Fibroblast of lung (primary cell): ENCODE measurements at regions not wholly inside any gene's neighbourhood (a gene's known extent, or its start where the extent isn't known, plus 50 kb on each side); places are given as distances from the start of the nearest gene placed in this dataset.
A peak's percentile ranks its signal among the peaks of the same experiment; 100 is the strongest.

Experiments used
- DNase-seq, 2 donors: peaks; one replicate each; pipeline versions ENCODE4 v3.0.0 to v3.0.0-alpha.2; 2010; ENCODE audit warnings: low read depth in 2 of 2
- H2AFZ ChIP-seq: 2 replicates; pipeline ENCODE4 v1.5.1; 2012; ENCODE audit warnings: low read length, control low read depth, inconsistent platforms
- H3K27ac ChIP-seq: 2 replicates; pipeline ENCODE4 v1.5.1; 2011; ENCODE audit warnings: low read length, control low read depth; ENCODE audit not compliant: insufficient read depth
- H3K27me3 ChIP-seq: 2 replicates; pipeline ENCODE4 v1.5.1; 2011; ENCODE audit warnings: mild to moderate bottlenecking, low read length; ENCODE audit not compliant: control insufficient read depth, insufficient read depth
- H3K36me3 ChIP-seq: 2 replicates; pipeline ENCODE4 v1.5.1; 2011; ENCODE audit warnings: low read length; ENCODE audit not compliant: control insufficient read depth, insufficient read depth
- H3K4me1 ChIP-seq: 2 replicates; pipeline ENCODE4 v1.5.1; 2011; ENCODE audit warnings: low read length; ENCODE audit not compliant: control insufficient read depth, insufficient read depth; ENCODE audit errors: extremely low read depth
- H3K4me2 ChIP-seq: 2 replicates; pipeline ENCODE4 v1.5.1; 2011; ENCODE audit warnings: low read length, control low read depth; ENCODE audit not compliant: insufficient read depth; ENCODE audit errors: extremely low read depth
- H3K4me3 ChIP-seq, 4 experiments: fragments of 200-600 bp in 1 of 4; sonication (generic) in 1 of 4; replicated peaks in 1 of 4; 2 replicates each; pipeline ENCODE4 v1.5.1; 2011 to 2016; ENCODE audit warnings: low read length in 4 of 4, low read depth in 3 of 4, mild to moderate bottlenecking in 3 of 4, control low read depth in 2 of 4, inconsistent platforms in 1 of 4, mixed read lengths in 1 of 4; ENCODE audit not compliant: insufficient read depth in 1 of 4; ENCODE audit errors: control extremely low read depth in 1 of 4
- H3K79me2 ChIP-seq: 2 replicates; pipeline ENCODE4 v1.5.1; 2012; ENCODE audit warnings: mild to moderate bottlenecking, low read length, inconsistent platforms; ENCODE audit not compliant: control insufficient read depth, insufficient read depth
- H3K9ac ChIP-seq: 2 replicates; pipeline ENCODE4 v1.5.1; 2011; ENCODE audit warnings: mild to moderate bottlenecking, low read length, control low read depth; ENCODE audit not compliant: insufficient read depth
- H3K9me3 ChIP-seq: 2 replicates; pipeline ENCODE4 v1.5.1; 2012; ENCODE audit warnings: low read depth, low read length; ENCODE audit not compliant: control insufficient read depth, insufficient read depth
- H4K20me1 ChIP-seq: 2 replicates; pipeline ENCODE4 v1.5.1; 2011; ENCODE audit warnings: low read length; ENCODE audit not compliant: control insufficient read depth, insufficient read depth; ENCODE audit errors: extremely low read depth
- CTCF ChIP-seq, 2 donors: IDR thresholded peaks in 1 of 2; conservative IDR thresholded peaks in 1 of 2; 1 replicate in 1 of 2; 2 replicates in 1 of 2; pipeline ENCODE4 v1.5.1; 2011 to 2012; ENCODE audit warnings: low read length in 2 of 2, control low read depth in 1 of 2, inconsistent platforms in 1 of 2, low read depth in 1 of 2, mild to moderate bottlenecking in 1 of 2
- EZH2 ChIP-seq: IDR thresholded peaks from 2 replicates; pipeline ENCODE4 v1.5.1; 2012; ENCODE audit warnings: low read length, control low read depth, mild to moderate bottlenecking; ENCODE audit errors: missing control alignments

DNA sequence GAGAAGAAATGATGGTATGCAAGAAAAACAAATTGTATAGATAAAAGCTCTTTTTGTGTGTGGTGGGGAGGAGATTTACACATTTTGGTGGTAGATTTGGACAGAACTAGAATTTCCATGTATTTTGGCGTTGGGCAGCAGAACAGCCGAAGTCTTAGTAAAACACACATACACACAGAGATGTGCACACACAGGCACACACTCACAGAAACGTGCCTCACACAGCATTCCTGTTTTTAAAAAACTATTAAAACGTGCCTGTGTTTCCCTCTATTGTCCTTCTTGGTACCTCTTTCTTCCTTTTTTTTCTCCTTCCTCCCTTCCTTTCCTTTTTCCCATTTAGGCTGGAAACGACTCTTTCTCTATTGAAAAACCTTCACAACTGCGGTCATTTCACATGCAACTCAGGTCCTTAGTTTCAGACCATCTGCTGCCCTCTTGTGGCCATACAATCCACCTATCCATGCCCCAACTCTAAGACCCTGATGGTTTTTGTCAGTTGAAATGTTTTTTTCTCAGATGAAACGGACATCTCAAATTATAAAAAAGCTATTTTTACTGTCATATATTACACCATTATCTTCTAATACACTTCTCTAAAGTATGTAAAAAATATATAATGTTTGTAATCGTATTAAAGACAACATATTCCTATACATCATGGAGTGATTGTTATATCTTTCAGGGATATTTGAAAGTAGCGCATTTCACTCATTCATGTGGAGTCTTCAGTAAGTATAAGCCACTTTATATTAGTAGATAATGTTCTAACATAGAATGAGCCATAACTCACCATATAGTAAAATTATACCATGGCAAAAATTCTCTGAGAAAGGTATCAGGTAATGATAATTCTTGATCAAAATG is 386.7 kb upstream of the NOVA1 start:
- peak; percentile 55 to 76 for DNase-seq
- no peak overlapping the region for H3K4me3 ChIP-seq
- H3K9me3 ChIP-seq, result no peaks in the 10 kb centered on the region
- H3K27ac ChIP-seq, result no peak overlapping the region
- H3K4me2 ChIP-seq, result no peak overlapping the region
- H4K20me1 ChIP-seq, result no peaks in the 10 kb centered on the region
- H3K27me3 ChIP-seq, result no peaks in the 10 kb centered on the region
- no peak overlapping the region for H3K9ac ChIP-seq
- H3K4me1 ChIP-seq, result no peaks in the 10 kb centered on the region
- H3K36me3 ChIP-seq, result no peaks in the 10 kb centered on the region
- no peak for TF ChIP-seq EZH2
- peak; percentile 79 to 89 for TF ChIP-seq CTCF (conservative IDR thresholded peaks at IDR 0.05 in 1 of 2, IDR thresholded peaks at IDR 0.05 in 1 of 2; ENCODE audit: low read depth in 1 of 2, low read length in 2 of 2)
- no peaks in the 10 kb centered on the region for H3K79me2 ChIP-seq
- no peak overlapping the region for H2AFZ ChIP-seq

DNA sequence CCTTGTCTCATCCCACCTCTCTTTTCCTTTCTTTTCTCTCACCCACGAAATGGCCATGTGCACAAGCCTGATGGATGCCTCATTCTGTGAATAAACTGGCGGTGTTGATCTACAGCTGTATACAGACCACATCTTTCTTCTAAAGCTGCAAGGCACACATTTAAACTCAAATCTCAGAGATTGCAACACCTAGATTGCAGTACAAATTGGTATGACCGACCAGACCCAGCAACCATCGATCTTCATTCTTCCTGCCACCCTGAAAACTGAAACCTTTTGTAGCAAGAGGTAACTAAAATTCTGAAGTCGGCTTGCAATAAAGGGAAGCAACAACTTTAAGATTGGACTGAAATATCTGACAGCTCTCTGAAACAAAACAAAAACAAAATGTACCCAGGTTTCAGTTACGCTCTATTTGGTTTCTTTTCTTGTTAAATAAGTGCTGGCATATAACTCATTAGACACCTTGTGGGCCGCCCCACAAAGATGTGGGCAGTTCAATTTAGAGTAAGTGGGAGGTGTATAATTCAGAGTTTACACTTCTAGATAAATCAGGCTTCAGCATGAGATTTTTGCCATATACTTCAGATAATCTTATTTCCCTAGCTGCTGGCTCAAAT is 390.0 kb upstream of the NOVA1 start:
- Histone ChIP-seq H3K4me1 (no peaks in the 10 kb centered on the region), H3K27ac (no peak overlapping the region), H2AFZ (no peak overlapping the region), H3K79me2 (no peaks in the 10 kb centered on the region), H3K9ac (no peak overlapping the region), H3K36me3 (no peaks in the 10 kb centered on the region), H4K20me1 (no peaks in the 10 kb centered on the region), H3K9me3 (no peaks in the 10 kb centered on the region), H3K4me3 (no peak overlapping the region), H3K4me2 (no peak overlapping the region), H3K27me3 (no peaks in the 10 kb centered on the region)
- no peak for DNase-seq
- TF ChIP-seq CTCF (conservative IDR thresholded peaks at IDR 0.05 in 1 of 2, IDR thresholded peaks at IDR 0.05 in 1 of 2; ENCODE audit: low read depth in 1 of 2, low read length in 2 of 2), result no peak
- TF ChIP-seq EZH2, result no peak

DNA sequence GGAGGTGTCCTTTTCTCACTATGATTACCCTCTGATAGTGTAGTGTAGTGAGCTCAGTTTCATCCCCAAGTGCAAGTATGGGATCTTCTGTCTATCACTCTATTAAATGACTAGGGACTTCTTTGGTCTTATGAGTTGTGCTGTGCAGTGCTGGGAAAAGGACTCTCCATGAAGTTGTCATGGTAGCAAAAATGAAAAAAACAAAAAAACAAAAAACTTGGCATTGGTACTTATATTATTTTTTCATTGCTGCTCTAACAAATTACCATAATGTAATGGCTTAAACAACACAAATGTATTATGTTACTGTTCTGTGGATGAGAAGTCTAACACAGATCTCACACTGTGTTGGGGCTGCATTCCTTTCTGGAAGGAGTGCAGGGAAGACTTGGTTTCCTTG is 393.1 kb upstream of the NOVA1 start:
- Histone ChIP-seq H3K9me3 (no peaks in the 10 kb centered on the region), H3K79me2 (no peaks in the 10 kb centered on the region), H3K9ac (no peak overlapping the region), H3K4me2 (no peak overlapping the region), H4K20me1 (no peaks in the 10 kb centered on the region), H3K36me3 (no peaks in the 10 kb centered on the region), H3K27ac (no peak overlapping the region), H3K4me3 (no peak overlapping the region), H2AFZ (no peak overlapping the region), H3K27me3 (no peaks in the 10 kb centered on the region), H3K4me1 (no peaks in the 10 kb centered on the region)
- DNase-seq, result no peak
- TF ChIP-seq EZH2 (no peak), CTCF (conservative IDR thresholded peaks at IDR 0.05 in 1 of 2, IDR thresholded peaks at IDR 0.05 in 1 of 2; ENCODE audit: low read depth in 1 of 2, low read length in 2 of 2) (no peak)
